ENCODE measurements at regions not wholly inside any gene's neighbourhood (a gene's known extent, or its start where the extent isn't known, plus 50 kb on each side); places are given as distances from the start of the nearest gene placed in this dataset.

- no peak overlapping the region for H2BK20ac ChIP-seq (ENCODE audit: low read depth, low read length, poor library complexity, severe bottlenecking)
- H4K8ac ChIP-seq (replicated peaks; ENCODE audit: insufficient read length, low read depth, low read length), result no peak overlapping the region
- no peak overlapping the region for H2BK15ac ChIP-seq (ENCODE audit: low read depth, low read length)
- no peaks in the 10 kb centered on the region for H3K23me2 ChIP-seq (ENCODE audit: insufficient read length, low read depth, low read length, poor library complexity, severe bottlenecking)
- no peaks in the 10 kb centered on the region for H3K4me1 ChIP-seq (ENCODE audit: insufficient read depth, low read length)
- H2BK5ac ChIP-seq (ENCODE audit: insufficient read length, low read length), result no peak overlapping the region
- no peak overlapping the region for H3K4ac ChIP-seq (ENCODE audit: low read depth, low read length)
- H3K4me3 Mint-ChIP-seq, result no peak overlapping the region
- H3T11ph ChIP-seq (ENCODE audit: low read length), result no peak overlapping the region
- no peak overlapping the region for H3K56ac ChIP-seq (ENCODE audit: insufficient read length, low read depth, low read length)
- no peak for TF ChIP-seq CTCF (conservative IDR thresholded peaks at IDR 0.05)
- peaks cover 0 to 2% of the 10 kb centered on the region in 2 experiments; a peak in 1 of 4 replicates for H3K4me1 Mint-ChIP-seq
- H3K79me1 ChIP-seq (ENCODE audit: insufficient read depth, low read depth, low read length, poor library complexity, severe bottlenecking), result no peaks in the 10 kb centered on the region
- no peak overlapping the region for H3K9ac ChIP-seq (ENCODE audit: extremely low read depth, insufficient read length, low read length)
- no peaks in the 10 kb centered on the region for H3K79me2 ChIP-seq (ENCODE audit: insufficient read depth, low read length)
- H4K20me1 ChIP-seq (ENCODE audit: control insufficient read depth, insufficient read depth, insufficient read length), result no peaks in the 10 kb centered on the region
- H3K9me3 Mint-ChIP-seq, result no peaks in the 10 kb centered on the region
- no CpG with 5 or more reads among the region's 4 CpGs for WGBS (ENCODE audit: extremely low coverage, insufficient read length, low lambda C conversion rate)
- no peak overlapping the region for H2BK120ac ChIP-seq (ENCODE audit: low read depth, low read length, poor library complexity, severe bottlenecking)
- H3K9me3 ChIP-seq (ENCODE audit: control insufficient read depth, low read depth, low read length), result no peaks in the 10 kb centered on the region
- peak overlapping the region in 1 of 3 experiments; percentile 2; a peak in 2 of 7 replicates for H3K27ac Mint-ChIP-seq
- no peak overlapping the region for H3K14ac ChIP-seq (ENCODE audit: insufficient read depth, low read length)
- no peak overlapping the region for H3K4me2 ChIP-seq (ENCODE audit: insufficient read depth, insufficient read length, low read length)
- H4K5ac ChIP-seq (ENCODE audit: insufficient read length, low read depth, low read length), result no peak overlapping the region
- no peak for DNase-seq
- no peak overlapping the region for H2BK12ac ChIP-seq (ENCODE audit: insufficient read length, low read depth, low read length)
- no peak overlapping the region for H3K18ac ChIP-seq (ENCODE audit: insufficient read length, low read depth, low read length)
- no peak overlapping the region for H3K27ac ChIP-seq (ENCODE audit: insufficient read length, low read depth, low read length)
- no peak overlapping the region for H4K91ac ChIP-seq (ENCODE audit: insufficient read length, low read depth, low read length)
- no peak overlapping the region for H3K23ac ChIP-seq (ENCODE audit: insufficient read length, low read depth, low read length)
- H3K27me3 ChIP-seq (ENCODE audit: insufficient read depth, low read length), result no peaks in the 10 kb centered on the region
- no peaks in the 10 kb centered on the region for H3K36me3 Mint-ChIP-seq (ENCODE audit: insufficient read depth in 1 of 3, low read depth in 3 of 3)
- no peak overlapping the region for H2AK5ac ChIP-seq (ENCODE audit: insufficient read length, low read length)
- H3K27me3 Mint-ChIP-seq (ENCODE audit: low read depth), result no peaks in the 10 kb centered on the region
- no peak overlapping the region for H2AFZ ChIP-seq (ENCODE audit: low read length)
Measured at GRCh38 chr2:225226441-225226840, 173.1 kb upstream of the NYAP2 start.
